ENCODE measurements at regions not wholly inside any gene's neighbourhood (a gene's known extent, or its start where the extent isn't known, plus 50 kb on each side); places are given as distances from the start of the nearest gene placed in this dataset.

DNA sequence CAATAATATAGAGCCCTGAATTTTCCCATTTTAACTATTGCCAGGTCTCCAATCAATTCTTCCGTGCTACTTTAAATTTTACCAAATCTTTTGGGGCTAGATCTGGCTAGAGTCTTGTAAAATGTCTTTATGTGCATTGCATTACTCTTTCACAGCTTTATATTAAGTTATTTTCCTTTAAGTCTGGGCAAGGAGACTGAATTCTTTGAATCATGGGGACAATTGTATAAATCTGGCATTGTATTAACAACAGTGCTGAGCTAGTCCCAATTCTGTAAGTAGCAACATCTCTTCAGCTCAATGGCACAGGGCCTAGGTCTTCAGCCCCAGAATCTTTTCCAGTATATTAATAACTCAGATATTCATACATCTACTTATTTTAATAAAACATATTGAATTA lies 1080.4 kb upstream of the INTU start:
- DNase-seq = no peak

DNA sequence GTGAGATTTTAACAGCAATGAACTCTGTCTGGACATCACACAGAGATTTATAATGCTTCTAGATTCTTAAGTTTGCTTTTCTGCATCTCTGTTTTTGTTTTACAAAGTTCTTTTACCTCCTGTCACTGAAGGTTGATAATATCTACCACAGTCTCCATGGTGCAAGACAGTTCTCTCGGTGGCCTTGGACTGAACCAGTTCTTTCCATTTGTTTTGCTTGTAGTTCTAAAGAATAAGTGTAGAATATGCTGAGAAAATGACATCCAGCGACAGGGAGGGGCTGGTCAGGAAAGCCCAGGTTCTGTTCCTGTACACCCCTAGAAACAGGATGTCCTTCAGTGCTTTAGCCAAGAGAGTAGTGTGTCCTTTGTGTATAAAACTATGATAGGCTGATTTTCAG lies 1079.5 kb upstream of the INTU start:
- DNase-seq = no peak

DNA sequence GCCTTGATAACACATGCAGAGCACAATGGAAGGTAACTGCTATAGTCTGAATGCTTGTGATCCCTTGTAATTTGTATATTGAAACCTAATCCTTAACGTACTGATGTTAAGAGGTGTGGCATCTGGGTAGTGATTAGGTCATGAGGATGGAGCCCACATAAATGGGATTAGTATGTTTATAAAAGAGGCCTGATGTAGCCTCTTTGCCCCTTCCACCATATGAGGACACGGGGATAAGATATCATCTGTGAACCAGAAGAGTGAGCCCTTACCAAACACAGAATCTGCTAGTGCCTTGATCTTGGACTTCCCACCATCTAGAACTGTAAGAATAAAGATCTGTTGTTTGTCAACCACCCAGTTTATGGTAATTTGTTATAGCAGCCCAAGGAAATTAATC lies 1074.2 kb upstream of the INTU start:
- DNase-seq = no peak

DNA sequence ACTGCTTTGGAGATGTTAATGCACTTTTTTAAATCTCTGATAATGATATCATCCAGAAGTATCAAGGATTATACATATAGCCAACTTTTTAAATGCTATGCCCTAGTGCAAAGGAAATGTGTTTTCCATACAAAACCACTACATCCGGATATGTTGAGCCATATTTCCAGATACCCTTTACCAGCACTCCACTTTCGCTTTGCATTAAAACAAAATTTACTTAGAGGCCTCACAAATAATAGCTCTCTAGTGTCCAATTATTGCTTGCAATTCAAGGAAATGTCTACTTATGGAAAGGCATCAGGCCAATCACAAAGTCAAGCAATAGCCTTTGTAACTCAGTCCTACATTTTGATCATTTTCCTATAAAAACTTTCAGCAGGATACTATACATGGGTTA lies 1072.8 kb upstream of the INTU start:
- DNase-seq = no peak

DNA sequence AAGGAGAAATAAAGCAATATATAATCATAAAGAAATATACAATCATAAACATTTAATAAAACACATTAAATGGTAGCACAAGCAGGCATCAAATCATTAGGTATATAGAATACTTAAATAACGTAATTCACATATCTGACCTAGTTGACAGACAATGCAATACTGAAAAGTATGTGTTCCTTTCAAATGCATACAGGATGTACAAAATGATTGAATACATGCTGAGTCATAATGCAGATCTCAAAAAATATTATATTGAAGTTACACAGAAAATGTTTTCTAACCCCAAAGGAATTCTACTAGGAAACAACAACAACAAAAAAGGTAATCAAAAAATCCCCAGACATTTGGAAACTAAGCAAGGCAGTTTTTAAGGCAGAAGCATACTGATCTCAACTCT lies 1072.0 kb upstream of the INTU start:
- no peak for DNase-seq

DNA sequence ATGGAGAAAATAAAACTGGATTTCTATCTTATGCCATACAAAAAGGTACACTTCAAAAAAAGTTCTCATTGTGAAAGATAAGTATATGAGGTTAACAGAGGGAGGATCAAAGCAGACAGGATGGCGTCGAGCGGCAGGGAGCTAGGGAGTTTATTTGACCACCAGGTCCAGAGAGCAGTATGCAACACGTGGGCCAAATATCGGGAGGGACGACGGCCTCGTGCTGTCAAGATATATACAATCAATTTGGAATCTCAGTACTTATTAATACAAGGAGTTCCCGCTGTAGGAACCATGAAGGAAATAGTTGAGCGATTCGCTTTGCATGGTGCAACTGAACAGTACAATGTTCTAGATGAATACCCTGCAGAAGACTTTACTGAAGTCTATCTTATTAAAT lies 1069.4 kb upstream of the INTU start:
- no peak for DNase-seq

DNA sequence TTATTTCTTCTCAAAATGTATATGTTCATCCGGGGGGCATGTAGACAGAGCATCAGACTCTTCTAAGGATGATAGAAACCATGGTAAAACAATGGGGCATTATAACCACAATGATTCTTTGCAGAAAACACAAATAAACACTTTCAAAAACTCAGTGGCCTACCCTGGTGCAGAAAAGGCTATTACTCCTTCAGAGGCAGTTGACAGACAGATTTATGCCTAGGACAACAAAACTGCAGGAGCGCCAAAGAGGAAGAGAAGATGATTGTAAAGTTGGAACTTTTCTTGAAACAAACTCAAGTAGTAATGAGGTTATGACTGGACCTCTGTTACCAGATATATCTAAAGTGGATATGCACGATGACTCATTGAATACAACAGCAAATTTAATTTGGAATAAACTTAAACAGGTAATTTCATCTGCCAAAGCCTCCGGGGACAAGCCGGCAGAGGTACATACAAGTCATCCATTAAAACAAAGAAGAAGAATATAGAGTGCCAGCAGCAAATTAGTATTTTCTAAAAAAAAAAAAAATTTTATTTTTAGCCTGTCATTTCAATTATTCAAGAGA lies 1068.4 kb upstream of the INTU start:
- DNase-seq = no peak

DNA sequence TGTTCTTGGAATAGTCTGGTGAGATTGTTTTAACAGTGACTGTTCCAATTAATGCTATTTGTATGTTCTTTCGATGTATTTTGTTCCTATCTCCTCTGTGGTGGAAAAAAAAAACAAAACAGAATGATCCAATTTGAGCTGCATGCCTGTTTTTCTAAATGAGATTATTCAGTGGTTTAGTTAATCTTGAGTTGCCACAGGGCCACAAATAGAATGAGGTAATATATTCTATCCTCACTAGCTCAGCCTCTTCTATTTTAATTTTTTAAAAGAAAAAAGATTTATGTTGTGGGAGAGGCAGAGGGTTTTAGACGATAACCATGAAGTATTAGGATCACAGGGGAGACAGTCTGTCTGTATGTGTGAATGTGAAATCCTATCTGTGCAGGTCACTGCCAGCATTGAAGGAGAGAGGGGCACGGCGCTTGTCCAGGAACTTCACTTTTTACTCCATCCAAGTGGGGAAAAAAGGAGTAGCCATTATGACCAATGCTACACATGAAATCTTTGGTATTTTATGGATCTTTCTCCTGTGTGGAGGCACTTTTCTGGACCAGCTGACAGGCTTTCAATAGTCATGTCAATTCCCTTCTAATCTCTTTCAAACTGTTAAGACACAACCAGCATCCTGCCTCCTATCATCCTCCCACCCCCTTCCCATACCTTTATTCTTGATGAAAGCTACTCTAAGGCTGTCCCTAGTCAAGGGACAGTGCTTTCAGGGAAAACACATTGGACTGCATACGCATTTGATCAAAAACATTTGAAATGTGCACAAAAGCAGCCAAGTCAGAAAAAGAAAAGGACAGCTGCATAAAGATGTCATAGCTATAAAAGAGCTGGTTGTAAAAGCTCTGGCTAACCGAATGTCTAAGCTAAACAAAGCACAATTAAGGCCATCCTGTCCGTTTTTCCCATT lies 1063.8 kb upstream of the INTU start:
- DNase-seq = no peak

DNA sequence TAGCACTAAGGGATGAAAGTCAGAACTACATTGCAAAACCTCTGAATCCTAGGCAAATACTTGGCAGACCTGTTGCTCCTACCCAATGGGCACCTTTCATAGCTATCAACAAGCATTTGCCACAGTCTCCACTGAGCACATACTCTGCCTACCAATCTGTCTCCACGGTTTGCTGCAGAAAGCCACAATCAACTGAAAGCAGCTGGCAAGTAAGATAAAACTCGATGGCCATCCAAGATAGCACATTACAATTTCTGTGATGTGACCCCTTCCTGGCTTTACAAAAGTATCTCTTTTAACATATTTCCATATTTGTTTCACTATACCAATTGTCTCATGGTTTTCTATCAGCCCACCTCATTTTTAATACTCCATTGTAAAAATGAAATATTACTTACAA lies 1060.5 kb upstream of the INTU start:
- DNase-seq = no peak

DNA sequence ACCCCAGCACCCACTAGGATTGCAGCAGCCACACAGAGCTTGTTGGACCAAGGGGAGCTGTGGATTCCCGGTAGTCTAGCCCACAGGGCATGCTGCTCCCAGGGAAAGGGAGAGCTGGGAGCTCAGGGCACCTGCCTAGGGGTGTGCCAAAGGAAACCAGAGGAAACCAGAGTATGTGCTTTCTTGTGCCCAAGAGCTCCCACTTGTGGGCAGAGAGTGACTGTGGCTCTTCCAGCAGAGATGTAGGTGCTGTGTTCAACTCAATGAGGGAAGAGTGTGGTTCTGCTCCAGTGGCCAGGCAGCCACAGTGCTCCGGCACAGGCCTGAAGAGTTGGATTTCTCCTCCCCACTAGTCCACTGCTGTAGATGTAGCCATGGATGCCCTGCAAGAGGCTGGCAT lies 1050.0 kb upstream of the INTU start:
- no peak for DNase-seq

DNA sequence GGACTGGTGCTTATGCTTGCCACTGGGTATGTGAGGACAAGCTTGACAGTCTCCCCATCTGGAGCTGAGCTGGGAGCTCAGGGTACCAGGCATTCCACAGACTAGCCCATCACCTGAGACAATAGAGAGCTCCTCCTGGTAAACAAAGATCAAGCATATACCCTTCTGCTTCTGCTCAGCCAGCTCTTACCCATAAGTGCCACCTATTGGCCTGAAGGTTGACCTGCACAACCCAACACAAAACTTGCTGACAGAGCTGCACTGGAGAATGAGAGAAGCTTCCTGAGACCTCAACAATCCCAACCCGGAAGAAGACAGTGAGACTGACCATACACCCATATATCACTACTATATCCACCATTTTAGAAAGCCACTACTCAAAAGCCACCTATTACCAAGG lies 1049.2 kb upstream of the INTU start:
- DNase-seq = no peak

DNA sequence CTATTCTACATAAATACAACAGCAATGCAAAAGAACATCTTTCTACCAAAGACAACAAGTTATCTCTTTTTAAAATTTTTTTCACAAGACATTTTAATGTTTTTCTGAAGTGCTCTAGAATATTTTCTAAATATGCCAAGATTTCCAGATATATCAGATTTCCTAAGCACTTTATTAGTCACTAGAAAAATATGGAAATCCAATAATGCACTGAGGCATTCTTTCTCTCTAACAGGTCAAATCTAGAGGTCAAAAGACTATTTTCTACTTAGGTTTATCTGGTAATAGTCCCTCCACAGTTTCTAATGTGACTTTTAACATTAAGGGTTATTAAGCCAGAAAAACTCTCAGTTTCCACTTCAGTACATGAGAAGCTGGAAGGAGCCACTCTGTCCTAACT lies 1041.2 kb upstream of the INTU start:
- DNase-seq = no peak

DNA sequence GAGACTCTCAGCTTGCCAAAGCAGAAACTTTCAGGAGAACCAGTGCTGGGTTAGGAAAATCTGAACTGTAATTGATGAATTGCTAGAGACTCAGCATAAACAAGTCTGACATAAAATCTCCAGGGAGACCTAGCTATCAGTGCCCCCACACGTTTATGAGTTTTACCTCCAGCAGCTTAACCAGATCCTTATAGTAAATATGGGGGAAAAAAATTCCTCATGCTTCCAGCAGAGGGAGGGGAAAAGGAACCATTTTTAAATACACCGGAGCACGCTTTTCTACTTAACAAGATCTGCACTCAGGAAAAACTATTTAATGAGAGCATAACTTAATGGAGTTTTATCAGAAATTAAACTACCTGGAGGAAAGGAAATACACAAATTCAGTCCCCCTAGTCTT lies 1040.7 kb upstream of the INTU start:
- no peak for DNase-seq

DNA sequence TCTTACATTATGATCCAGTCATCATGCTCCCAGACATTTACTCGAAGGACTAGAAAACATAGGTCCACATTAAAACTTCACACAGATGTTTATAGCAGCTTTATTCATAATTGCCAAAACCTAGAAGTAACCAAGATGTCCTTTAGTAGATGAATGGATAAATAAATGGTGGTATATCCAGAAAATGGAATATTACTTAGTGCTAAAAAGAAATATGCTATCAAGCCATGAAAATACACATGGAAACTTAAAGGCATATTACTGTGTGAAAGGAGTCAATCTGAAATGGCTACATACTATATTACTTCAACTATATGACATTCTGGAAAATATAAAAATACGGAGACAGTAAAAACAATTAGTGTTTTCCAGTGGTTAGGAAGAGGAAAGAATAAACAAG lies 1039.1 kb upstream of the INTU start:
- no peak for DNase-seq

DNA sequence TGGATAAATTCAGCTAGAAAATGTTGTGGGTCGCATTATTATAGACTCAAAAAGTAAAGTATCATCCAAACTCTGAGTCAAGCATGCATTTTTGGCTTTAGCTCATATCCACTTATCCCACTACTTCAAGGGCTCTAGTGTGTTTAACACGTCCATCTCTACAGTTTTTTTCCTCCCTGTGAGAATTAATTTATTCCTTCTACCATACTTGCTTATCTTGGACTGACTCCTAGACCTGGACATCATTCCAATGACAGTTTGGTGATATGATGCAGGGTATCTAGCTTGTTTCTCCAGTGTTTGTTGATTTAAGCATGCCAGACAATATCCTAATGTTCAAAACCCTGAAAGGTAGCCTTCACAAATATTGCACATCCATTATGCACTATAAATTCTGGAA lies 1037.1 kb upstream of the INTU start:
- no peak for DNase-seq

DNA sequence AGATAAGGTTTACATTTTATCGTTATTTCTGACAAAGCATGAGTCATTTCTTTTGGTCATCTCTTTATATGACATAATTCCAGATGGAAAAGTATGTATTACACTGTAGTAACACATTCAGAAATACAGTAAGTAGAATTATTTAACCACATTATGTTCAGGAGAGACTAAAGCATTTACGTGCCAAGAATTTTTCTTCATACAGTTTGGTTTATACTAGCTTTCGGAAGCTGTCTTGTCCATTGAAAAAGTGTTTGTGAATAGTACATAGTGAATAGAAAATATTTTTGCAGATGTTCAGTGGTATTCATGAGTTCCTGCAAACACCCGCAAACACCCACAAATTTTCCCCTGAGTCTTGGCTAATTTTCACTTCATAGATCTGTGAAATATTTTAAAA lies 1033.0 kb upstream of the INTU start:
- DNase-seq = no peak

DNA sequence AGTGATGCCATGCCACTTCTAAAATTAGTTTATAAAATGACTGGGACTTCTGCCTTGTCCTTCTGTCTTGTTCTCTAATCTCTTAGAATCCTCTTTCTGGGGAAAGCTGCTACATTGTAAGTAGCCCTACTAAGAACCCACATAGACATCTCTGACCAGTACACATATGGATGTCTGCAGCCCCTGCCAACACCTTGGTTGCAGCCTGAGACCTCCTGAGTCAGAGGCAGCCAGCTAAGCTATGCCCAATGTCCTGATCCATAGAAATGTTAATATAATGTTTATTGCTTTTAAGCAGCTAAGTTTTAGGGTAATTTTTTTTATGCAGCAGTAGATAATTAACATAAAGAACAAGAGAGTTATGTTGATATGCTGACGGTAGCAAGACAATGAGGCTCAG lies 1029.5 kb upstream of the INTU start:
- no peak for DNase-seq

DNA sequence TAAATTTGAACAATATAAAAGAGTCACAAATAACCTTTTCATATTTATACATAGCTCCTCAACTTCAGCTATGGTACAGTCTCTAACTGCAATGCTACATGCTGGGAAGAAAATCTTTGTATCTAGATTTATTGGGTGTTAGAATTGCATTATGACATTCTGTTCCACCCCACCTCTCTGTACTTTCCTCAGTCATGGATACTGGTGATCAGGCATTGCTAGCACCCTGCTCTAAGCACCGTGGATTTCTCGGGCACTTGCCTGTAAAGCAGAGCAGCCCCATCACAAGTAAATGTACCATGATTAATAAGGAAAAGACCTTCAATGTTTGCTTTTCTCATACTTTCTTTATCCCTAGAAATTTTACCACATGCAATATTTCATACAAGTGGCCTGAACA lies 1028.9 kb upstream of the INTU start:
- no peak for DNase-seq

DNA sequence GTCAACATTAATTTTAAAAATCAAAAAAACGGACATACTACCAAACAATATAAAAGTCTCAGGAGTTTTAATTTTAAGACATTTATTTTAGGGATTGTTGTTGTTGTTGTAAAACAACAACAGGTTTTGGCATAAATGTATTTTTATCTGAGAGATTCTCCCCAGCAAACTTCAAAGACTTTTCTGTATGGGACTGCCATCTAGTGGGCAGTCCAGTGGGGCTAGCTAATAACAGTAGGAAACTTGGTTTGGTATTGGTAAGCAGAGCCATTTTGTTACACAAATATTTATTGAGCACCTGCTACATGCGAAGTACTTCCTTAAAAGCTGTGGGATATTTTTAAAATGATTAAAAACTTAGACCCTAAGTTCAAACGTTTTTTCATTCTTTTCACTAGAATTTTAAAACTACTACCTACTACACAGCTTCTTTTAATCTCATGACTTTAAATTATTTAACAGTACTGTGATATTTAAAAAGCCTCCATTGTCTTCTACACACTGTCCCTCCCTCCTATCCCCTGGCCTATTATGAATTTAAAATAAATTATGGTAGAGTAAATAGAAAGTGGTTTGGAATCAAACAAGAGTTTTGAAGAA lies 1028.4 kb upstream of the INTU start:
- DNase-seq = no peak

DNA sequence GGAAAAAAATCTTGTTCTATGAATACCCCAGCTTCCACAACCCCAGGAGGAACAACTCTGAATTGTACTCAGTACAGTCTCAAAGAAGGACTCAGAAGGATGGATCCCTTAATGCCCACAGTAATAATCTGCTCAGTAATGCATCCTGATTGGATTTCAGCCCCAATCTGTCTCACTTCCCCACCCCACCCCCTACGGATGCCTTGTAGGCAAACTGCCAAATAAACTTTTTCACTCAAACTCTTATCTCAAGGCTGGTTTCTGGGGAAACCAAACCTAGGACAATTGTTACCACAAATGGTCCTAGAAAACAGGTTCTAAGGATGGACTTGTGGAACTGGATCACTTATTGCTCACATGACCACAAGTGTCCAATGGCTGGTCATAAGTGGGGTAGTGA lies 1021.8 kb upstream of the INTU start:
- DNase-seq = no peak

DNA sequence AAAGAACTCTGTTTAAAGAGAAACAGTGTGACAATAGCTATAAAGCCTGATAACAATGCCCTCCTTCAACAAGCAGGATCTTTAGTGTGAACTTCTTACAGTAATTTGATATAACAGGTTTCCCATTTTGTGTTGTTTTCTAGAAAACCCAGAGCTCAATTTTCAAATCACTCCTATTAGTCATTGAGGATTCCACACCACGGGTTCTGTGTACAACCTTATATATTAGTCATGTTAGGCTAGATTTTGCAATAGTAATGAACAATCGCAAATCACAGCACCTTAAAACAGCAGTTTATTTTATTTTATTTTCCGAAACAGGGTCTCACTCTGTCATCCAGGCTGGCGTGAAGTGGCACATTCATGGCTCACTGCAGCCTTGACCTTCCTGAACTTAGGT lies 1020.9 kb upstream of the INTU start:
- no peak for DNase-seq

DNA sequence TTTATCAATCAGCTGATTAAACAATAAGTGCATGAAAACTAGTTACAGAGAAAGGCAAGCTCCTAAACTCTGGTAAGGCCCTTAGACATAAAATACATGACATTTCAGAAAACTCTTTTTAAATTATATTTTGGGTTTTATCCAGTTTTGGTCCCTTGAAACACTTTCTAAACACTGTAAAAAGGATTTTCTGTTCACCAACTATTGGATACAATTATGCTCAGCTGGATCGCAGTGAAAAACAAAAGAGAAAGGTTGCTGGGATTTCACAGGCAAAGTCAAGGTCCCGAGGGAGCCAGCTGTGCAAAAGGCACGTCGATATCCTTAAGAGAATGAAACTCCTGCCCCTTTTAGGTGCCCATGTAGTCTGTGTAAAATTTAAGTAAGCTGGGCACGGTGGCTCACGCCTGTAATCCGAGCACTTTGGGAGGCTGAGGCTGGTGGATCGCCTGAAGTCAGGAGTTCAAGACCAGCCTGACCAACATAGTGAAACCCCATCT lies 1018.4 kb upstream of the INTU start:
- no peak for DNase-seq

DNA sequence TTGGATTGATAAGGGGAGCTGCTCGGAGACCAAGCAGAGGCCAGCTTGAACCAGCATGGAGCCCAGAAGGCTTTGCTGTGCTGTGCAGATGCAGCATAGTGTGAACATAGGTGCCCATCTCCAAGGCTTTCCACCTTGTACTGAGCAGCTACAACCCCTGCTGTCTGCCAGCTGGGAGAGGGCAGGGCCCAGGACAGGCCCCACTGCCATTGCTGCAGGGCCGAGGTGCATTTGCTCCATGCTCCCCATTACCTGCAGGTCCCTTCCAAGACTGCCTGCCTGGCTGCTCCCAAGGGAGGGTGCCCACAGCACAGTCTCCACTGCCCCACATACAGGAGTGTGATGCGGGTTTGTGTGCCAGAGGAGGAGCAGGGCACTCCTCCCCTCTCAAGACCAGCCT lies 1016.0 kb upstream of the INTU start:
- no peak for DNase-seq

DNA sequence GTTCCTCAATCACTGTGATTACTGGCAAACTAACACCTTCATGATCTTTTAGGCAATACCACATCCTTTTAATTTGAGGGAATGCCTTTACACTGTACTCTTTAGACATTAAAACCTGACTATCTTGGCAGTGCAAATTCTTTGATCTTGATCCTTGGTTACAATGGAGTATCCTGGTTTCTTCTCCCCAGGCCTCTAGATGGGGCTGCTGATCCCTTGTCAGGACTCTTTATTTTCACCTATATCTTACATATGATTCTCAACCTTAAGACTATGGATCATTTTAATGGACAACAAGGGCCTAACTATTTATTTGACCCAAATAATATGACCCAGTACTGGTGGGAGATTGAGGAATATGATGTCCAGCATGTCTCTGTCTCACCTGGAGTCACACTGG lies 1005.5 kb upstream of the INTU start:
- no peak for DNase-seq

All from T-helper 2 cell (primary cell).